H9 (cell line): ENCODE measurements at regions not wholly inside any gene's neighbourhood (a gene's known extent, or its start where the extent isn't known, plus 50 kb on each side); places are given as distances from the start of the nearest gene placed in this dataset.
A peak's percentile ranks its signal among the peaks of the same experiment; 100 is the strongest.

Experiments
- DNase-seq: peaks from one replicate; pipeline ENCODE4 v3.0.0-alpha.2; 2017
- H2AFZ ChIP-seq: one replicate; pipeline ENCODE4 v1.6.1; 2013; ENCODE audit warnings: mild to moderate bottlenecking, low read length, control low read depth, moderate library complexity
- H2AK5ac ChIP-seq: 2 replicates; pipeline ENCODE4 v1.6.1; 2013; ENCODE audit warnings: low read length, control low read depth, mixed read lengths; ENCODE audit not compliant: insufficient read length
- H2BK120ac ChIP-seq: one replicate; pipeline ENCODE4 v1.6.1; 2013; ENCODE audit warnings: low read depth, mild to moderate bottlenecking, low read length, control low read depth, inconsistent platforms; ENCODE audit not compliant: poor library complexity, severe bottlenecking
- H2BK12ac ChIP-seq: 2 replicates; pipeline ENCODE4 v1.6.1; 2013; ENCODE audit warnings: low read length, control low read depth, mixed read lengths, low read depth; ENCODE audit not compliant: insufficient read length
- H2BK15ac ChIP-seq: 2 replicates; pipeline ENCODE4 v1.6.1; 2013; ENCODE audit warnings: low read depth, low read length, control low read depth
- H2BK20ac ChIP-seq: one replicate; pipeline ENCODE4 v1.6.1; 2013; ENCODE audit warnings: low read depth, mild to moderate bottlenecking, low read length, control low read depth, inconsistent platforms; ENCODE audit not compliant: poor library complexity, severe bottlenecking
- H2BK5ac ChIP-seq: 2 replicates; pipeline ENCODE4 v1.6.1; 2013; ENCODE audit warnings: low read length, control low read depth, mixed read lengths; ENCODE audit not compliant: insufficient read length
- H3K14ac ChIP-seq: 2 replicates; pipeline ENCODE4 v1.6.1; 2013; ENCODE audit warnings: low read length, control low read depth; ENCODE audit not compliant: insufficient read depth
- H3K18ac ChIP-seq: 2 replicates; pipeline ENCODE4 v1.6.1; 2013; ENCODE audit warnings: low read depth, mild to moderate bottlenecking, mixed read lengths, low read length, control low read depth; ENCODE audit not compliant: insufficient read length
- H3K23ac ChIP-seq: 2 replicates; pipeline ENCODE4 v1.6.1; 2013; ENCODE audit warnings: low read length, control low read depth, mixed read lengths, low read depth; ENCODE audit not compliant: insufficient read length
- H3K23me2 ChIP-seq: 2 replicates; pipeline ENCODE4 v1.6.1; 2013; ENCODE audit warnings: low read depth, mild to moderate bottlenecking, mixed read lengths, low read length, control low read depth; ENCODE audit not compliant: insufficient read length, poor library complexity, severe bottlenecking
- H3K27ac ChIP-seq: 2 replicates; pipeline ENCODE4 v1.5.1; 2013; ENCODE audit warnings: low read length, control low read depth, mixed read lengths, low read depth; ENCODE audit not compliant: insufficient read length
- H3K27me3 ChIP-seq: 2 replicates; pipeline ENCODE4 v1.6.1; 2013; ENCODE audit warnings: low read length, control low read depth, inconsistent platforms; ENCODE audit not compliant: insufficient read depth
- H3K4ac ChIP-seq: 2 replicates; pipeline ENCODE4 v1.6.1; 2013; ENCODE audit warnings: low read depth, mild to moderate bottlenecking, control low read depth, inconsistent platforms, low read length, moderate library complexity
- H3K4me1 ChIP-seq: 2 replicates; pipeline ENCODE4 v1.6.1; 2013; ENCODE audit warnings: low read length, control low read depth, inconsistent platforms; ENCODE audit not compliant: insufficient read depth
- H3K4me2 ChIP-seq: 2 replicates; pipeline ENCODE4 v1.6.1; 2013; ENCODE audit warnings: low read length, control low read depth, mixed read lengths; ENCODE audit not compliant: insufficient read length, insufficient read depth
- H3K56ac ChIP-seq: 2 replicates; pipeline ENCODE4 v1.6.1; 2013; ENCODE audit warnings: low read depth, mild to moderate bottlenecking, mixed read lengths, low read length, control low read depth; ENCODE audit not compliant: insufficient read length
- H3K79me1 ChIP-seq: 2 replicates; pipeline ENCODE4 v1.6.1; 2013; ENCODE audit warnings: low read depth, mild to moderate bottlenecking, moderate library complexity, low read length, control low read depth, inconsistent platforms; ENCODE audit not compliant: insufficient read depth, poor library complexity, severe bottlenecking
- H3K79me2 ChIP-seq: 2 replicates; pipeline ENCODE4 v1.6.1; 2013; ENCODE audit warnings: low read length, control low read depth, inconsistent platforms; ENCODE audit not compliant: insufficient read depth
- H3K9ac ChIP-seq: 2 replicates; pipeline ENCODE4 v1.6.1; 2013; ENCODE audit warnings: low read length, control low read depth, mixed read lengths; ENCODE audit not compliant: insufficient read length; ENCODE audit errors: extremely low read depth
- H3K9me3 ChIP-seq: one replicate; pipeline ENCODE4 v1.6.1; 2013; ENCODE audit warnings: low read depth, low read length, inconsistent platforms; ENCODE audit not compliant: control insufficient read depth
- H3T11ph ChIP-seq: one replicate; pipeline ENCODE4 v1.6.1; 2013; ENCODE audit warnings: mild to moderate bottlenecking, low read length, control low read depth, inconsistent platforms
- H4K20me1 ChIP-seq: one replicate; pipeline ENCODE4 v1.6.1; 2013; ENCODE audit not compliant: control insufficient read depth, insufficient read length, insufficient read depth
- H4K5ac ChIP-seq: 2 replicates; pipeline ENCODE4 v1.6.1; 2013; ENCODE audit warnings: low read depth, mild to moderate bottlenecking, mixed read lengths, low read length, control low read depth; ENCODE audit not compliant: insufficient read length
- H4K8ac ChIP-seq: replicated peaks from 2 replicates; pipeline ENCODE4 v1.6.1; 2013; ENCODE audit warnings: low read length, control low read depth, mixed read lengths, low read depth; ENCODE audit not compliant: insufficient read length
- H4K91ac ChIP-seq: 2 replicates; pipeline ENCODE4 v1.6.1; 2013; ENCODE audit warnings: low read depth, mild to moderate bottlenecking, moderate library complexity, mixed read lengths, low read length, control low read depth; ENCODE audit not compliant: insufficient read length
- H3K27ac Mint-ChIP-seq, 3 experiments: 2 replicates in 2 of 3; 3 replicates in 1 of 3; pipeline ENCODE4 v1.8.0; 2020 to 2021; ENCODE audit warnings: mixed read lengths in 3 of 3, mild to moderate bottlenecking in 1 of 3, moderate library complexity in 1 of 3
- H3K27me3 Mint-ChIP-seq: 2 replicates; pipeline ENCODE4 v1.8.0; 2021; ENCODE audit warnings: low read depth, mild to moderate bottlenecking, moderate library complexity, mixed read lengths
- H3K36me3 Mint-ChIP-seq, 3 experiments: 2 replicates in 2 of 3; 3 replicates in 1 of 3; pipeline ENCODE4 v1.8.0; 2020 to 2021; ENCODE audit warnings: low read depth in 3 of 3, mixed read lengths in 3 of 3; ENCODE audit not compliant: insufficient read depth in 1 of 3
- H3K4me1 Mint-ChIP-seq, 2 experiments: 2 replicates each; pipeline ENCODE4 v1.8.0; 2020; ENCODE audit warnings: mixed read lengths in 2 of 2
- H3K4me3 Mint-ChIP-seq, 2 experiments: 2 replicates in 1 of 2; 3 replicates in 1 of 2; pipeline ENCODE4 v1.8.0; 2020 to 2021; ENCODE audit warnings: mild to moderate bottlenecking in 2 of 2, mixed read lengths in 2 of 2, moderate library complexity in 1 of 2
- H3K9me3 Mint-ChIP-seq, 2 experiments: 2 replicates in 1 of 2; 3 replicates in 1 of 2; pipeline ENCODE4 v1.8.0; 2020; ENCODE audit warnings: mild to moderate bottlenecking in 2 of 2, mixed read lengths in 2 of 2, moderate library complexity in 1 of 2
- CTCF ChIP-seq: fragments of 200-600 bp; sonication (generic); conservative IDR thresholded peaks from 3 replicates; pipeline ENCODE4 v1.8.0; 2021; ENCODE audit warnings: antibody characterized with exemption, mild to moderate bottlenecking
- WGBS: extraction: QIAGEN DNeasy Blood & Tissue Kit; methylation state at CpG from one replicate; pipeline ENCODE4 v1.1.7; 2013; ENCODE audit warnings: missing lambda C conversion rate, low lambda C conversion rate, mixed read lengths; ENCODE audit not compliant: insufficient read length; ENCODE audit errors: extremely low coverage; 5-methylcytosine and 5-hydroxymethylcytosine counted together

GRCh38 chr9:85451680-85452079 is 290.1 kb downstream of the AGTPBP1 start:
- peaks cover 0 to 30% (median 14%) of the 10 kb centered on the region in 3 experiments; a peak in 5 of 7 replicates for H3K36me3 Mint-ChIP-seq
- no peak overlapping the region for H2AK5ac ChIP-seq
- no peak overlapping the region for H4K8ac ChIP-seq
- H3K9me3 ChIP-seq: no peaks in the 10 kb centered on the region
- H4K5ac ChIP-seq: no peak overlapping the region
- no peak overlapping the region for H2BK15ac ChIP-seq
- H3K23ac ChIP-seq: no peak overlapping the region
- 0 out of 7 replicates have a peak overlapping the region, but pooled peaks of 1 of the 3 experiments have one; percentile 26 for H3K27ac Mint-ChIP-seq
- H3K27ac ChIP-seq: no peak overlapping the region
- H2BK120ac ChIP-seq: no peak overlapping the region
- no peaks in the 10 kb centered on the region for H3K27me3 Mint-ChIP-seq
- no peak overlapping the region for H3T11ph ChIP-seq
- H3K4me1 Mint-ChIP-seq: peaks cover 0 to 4% of the 10 kb centered on the region in 2 experiments; a peak in 1 of 4 replicates
- no peak for TF ChIP-seq CTCF
- no peak overlapping the region for H3K18ac ChIP-seq
- no peak overlapping the region for H3K4ac ChIP-seq
- H4K20me1 ChIP-seq: no peaks in the 10 kb centered on the region
- H3K27me3 ChIP-seq: no peaks in the 10 kb centered on the region
- WGBS: no CpG with 5 or more reads among the region's 3 CpGs
- H2BK12ac ChIP-seq: no peak overlapping the region
- H3K79me1 ChIP-seq: no peaks in the 10 kb centered on the region
- no peak overlapping the region for H2AFZ ChIP-seq
- no peak overlapping the region for H2BK20ac ChIP-seq
- H3K56ac ChIP-seq: no peak overlapping the region
- H2BK5ac ChIP-seq: no peak overlapping the region
- no peak overlapping the region for H3K4me2 ChIP-seq
- H3K23me2 ChIP-seq: no peaks in the 10 kb centered on the region
- no peak overlapping the region for H4K91ac ChIP-seq
- H3K14ac ChIP-seq: no peak overlapping the region
- no peaks in the 10 kb centered on the region for H3K79me2 ChIP-seq
- H3K4me3 Mint-ChIP-seq: no peak overlapping the region
- DNase-seq: no peak
- no peaks in the 10 kb centered on the region for H3K4me1 ChIP-seq
- H3K9ac ChIP-seq: no peak overlapping the region
- H3K9me3 Mint-ChIP-seq: peaks cover 10 to 23% of the 10 kb centered on the region in 2 experiments
